Right ventricle myocardium superior (tissue), 1 donor: ENCODE measurements at regions not wholly inside any gene's neighbourhood (a gene's known extent, or its start where the extent isn't known, plus 50 kb on each side); places are given as distances from the start of the nearest gene placed in this dataset.

Experiments used
- ATAC-seq: fragments of 200-7000 bp; cut with Tn5 transposase; one replicate; pipeline ENCODE4 v1.9.1; 2020; ENCODE audit warnings: mild to moderate bottlenecking; ENCODE audit not compliant: poor library complexity
- DNase-seq: peaks from one replicate; pipeline ENCODE4 v3.0.0-alpha.2; 2020
- intact Hi-C: fragments of 100-400 bp; cut with DNase I; formaldehyde crosslinking; loops from one replicate; pipeline ENCODE4 v1.11.2; 2022
- donor health status: DM: no; HTN: yes; CAD: no; lungs with severe emphysema.

DNA sequence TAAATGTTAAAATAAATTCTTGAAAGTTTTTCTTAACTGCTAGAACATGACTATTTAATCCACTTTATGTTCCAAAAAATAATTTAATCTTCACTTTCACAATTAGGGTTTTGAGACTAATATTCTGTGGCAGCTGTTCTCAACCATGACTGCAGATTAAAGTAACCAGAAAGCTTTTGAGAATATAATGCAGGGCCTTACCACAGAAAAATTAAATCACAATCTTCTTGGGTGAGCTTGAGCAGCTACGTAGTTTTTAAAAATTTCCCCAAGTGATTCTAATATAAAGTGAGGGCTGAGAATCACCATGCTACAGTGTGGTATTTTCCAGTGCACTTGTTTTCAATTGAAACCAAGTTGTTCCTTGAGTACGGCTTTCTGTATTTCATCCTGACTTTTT, 196.6 kb upstream of the PTCHD4 start:
- ATAC-seq (no peak), DNase-seq (no peak)
- intact Hi-C loops = no loop called here

DNA sequence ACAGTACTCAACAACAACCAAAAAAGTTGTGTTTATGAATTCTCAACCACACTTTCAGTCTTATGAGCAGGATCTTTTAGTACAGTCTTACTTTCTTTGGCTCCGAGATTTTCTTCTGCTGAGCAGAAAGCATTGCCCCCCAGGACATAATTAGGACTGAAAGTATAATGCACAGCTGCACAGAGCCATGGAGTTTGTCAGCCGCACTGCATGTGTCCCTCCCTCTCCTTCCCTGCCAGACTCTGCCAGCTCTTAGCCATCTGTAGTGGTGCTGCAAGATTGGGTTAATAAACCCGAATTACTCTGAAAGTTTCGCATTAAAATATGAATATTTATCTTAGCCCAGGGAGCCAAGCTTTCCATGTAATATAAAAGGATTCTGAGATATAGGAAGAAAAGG, 179.6 kb upstream of the PTCHD4 start:
- ATAC-seq = no peak
- intact Hi-C loops = no loop called here
- DNase-seq = no peak

DNA sequence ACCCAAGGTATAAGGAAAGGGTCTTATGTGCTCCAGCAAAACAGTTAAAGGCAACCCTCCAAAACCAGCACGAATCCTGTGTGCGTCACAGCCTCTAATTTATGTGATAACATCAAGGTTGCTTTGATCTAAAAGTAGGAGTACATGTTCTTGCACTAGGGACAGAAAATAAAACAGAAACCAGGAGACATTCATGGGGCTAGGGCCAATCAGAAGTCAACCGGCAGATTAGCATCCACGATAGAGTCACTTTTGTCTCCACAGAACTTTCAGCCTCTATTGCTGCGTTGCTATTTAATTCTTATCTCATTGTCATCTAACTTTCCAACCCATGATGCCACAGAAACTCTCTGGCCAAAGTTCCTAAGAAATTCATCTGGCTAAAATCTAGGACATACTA, 178.8 kb upstream of the PTCHD4 start:
- intact Hi-C loops = no loop called here
- no peak for ATAC-seq
- no peak for DNase-seq

DNA sequence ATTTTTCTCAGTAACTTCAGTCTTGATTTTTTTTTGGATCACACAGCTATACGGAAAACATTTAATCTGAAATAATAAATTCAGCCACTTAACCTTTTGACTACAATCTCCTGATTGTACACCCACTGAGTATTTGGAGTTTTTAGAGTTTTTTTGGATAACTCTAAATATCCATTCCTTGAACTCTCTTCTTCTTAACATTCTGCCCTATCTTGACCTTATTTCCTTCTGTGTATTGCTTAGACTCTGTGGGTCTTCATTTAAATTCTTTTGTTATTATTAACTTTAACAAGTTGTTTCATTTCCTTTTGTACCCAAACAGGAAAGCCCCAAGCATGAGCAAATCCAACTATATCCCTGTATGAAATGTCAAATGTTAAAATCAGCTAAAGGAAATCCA, 170.2 kb upstream of the PTCHD4 start:
- intact Hi-C loops = no loop called here
- no peak for DNase-seq
- no peak for ATAC-seq

DNA sequence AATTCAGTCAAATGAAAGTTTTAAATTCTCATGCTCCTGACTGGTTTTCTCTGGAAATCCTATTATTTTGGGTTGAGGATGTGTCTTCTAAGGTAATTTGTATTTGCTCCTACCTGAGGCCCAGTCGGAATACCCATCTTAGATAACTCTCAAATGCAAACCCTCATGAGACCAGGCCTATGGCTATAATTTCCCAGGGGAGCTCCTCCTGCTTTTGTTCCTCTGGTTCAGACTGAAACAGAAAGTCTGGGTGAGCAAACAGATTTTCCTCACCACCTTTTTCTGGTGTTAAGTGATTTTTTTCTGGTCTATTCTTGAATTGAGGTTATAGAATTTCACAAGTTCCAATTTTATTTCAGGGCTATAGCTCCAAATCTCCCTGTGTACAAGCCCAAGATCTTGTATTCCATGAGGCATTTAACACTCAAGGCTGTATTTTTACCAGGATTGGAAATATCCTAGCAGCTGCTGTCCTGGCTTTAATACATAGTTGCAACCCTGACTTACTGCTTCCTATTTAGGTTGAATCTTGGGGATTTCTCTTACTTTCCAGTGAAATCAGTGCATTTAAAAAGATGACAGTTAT, 169.1 kb upstream of the PTCHD4 start:
- ATAC-seq (no peak), DNase-seq (no peak)
- intact Hi-C loops = no loop called here

DNA sequence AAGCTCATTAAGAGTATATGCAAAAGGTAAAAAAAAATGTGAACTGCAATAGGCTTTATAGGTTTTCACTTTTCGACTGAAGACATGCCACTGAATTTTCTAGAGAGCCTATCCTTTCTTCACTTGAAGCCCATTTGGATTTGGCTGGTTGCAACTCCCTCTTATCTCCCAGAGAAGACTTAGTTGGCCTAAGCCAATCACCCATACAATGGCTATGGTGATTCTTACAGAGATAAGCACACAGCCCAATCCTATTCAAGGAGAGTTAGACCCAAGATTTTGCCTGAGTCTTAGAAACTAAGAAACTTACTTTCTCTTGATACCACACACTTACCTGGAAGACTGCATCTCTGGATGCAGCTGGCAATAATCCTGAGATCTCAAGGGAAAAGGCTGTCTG, 167.3 kb upstream of the PTCHD4 start:
- ATAC-seq (no peak), DNase-seq (no peak)
- intact Hi-C loops = no loop called here

DNA sequence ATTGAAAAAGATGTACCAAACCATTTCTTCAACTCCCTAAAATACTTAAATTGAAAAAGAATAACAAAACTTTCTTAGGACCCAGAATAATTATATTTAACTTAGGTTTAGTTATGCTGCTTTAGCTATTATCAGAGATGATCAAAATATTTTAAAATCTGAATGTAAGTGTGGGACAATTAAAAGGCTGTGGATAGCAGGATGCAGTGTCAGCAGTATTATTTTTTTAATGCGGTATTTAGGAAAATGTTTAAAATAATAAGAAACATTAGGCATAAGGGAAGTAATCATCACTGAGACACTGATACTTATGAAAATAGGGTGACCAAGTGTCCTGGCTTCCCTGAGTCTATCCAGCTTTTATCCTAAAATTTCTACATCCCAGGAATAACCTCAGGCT, 161.5 kb upstream of the PTCHD4 start:
- intact Hi-C loops = no loop called here
- ATAC-seq (no peak), DNase-seq (no peak)

DNA sequence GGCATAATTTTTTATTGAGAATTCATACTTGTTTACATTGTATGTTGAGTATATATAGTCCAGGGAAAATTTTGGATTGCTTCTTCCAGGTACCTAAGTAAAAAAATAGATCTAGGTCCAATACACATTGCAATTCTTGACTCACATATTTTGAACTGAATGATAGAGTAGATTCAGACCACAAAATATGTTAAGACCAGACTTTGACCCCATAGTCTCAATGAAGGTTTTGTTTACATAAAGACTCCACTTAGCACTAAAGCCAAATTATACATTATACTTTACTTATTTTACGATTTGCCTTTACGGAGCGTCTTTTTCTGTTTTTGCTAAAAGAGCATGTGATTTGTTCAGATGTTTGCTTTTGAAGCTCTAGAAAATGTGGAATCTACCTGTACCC, 144.1 kb upstream of the PTCHD4 start:
- DNase-seq = no peak
- intact Hi-C loops = no loop called here
- ATAC-seq = no peak

DNA sequence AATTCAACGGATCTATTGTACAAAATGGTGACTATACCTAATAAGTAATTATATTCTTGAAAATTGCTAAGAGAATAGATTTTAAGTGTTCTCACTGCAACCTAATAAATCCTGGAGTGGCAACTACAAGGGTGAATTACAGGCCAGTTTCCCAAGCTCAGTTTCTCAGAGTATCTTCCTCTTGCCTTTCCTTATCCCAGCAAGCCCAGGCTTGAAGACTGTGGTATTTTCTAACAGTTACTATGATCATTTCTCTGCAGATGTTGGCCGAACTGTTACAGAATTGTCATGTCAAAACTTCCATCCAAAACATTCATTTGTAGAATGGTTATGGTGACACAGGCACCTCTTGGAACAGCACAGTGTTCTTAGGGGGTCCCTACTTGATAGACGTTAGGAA, 138.1 kb upstream of the PTCHD4 start:
- no peak for ATAC-seq
- intact Hi-C loops = no loop called here

DNA sequence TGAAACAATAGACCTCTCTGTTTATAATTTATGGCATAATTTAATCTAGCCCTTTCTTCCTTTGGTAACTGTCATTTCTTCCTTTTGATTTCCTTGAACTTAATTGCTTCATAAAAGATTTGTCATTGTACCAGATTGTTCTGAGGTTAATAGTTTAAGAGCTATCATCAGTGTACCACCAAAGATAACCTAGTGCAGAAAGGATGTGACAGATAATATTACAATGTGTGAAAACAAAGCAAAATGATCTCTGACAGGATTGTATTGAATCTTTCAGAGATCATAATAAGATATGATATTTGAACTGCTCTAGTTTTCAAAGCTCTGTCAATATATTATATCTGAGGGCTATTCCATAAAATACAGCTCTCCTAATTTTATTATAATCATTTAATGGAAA, 132.1 kb upstream of the PTCHD4 start:
- no peak for DNase-seq
- ATAC-seq = no peak
- intact Hi-C loops = no loop called here

More for the DNA sequence above, 138.1 kb upstream of the PTCHD4 start:
- no peak for DNase-seq

DNA sequence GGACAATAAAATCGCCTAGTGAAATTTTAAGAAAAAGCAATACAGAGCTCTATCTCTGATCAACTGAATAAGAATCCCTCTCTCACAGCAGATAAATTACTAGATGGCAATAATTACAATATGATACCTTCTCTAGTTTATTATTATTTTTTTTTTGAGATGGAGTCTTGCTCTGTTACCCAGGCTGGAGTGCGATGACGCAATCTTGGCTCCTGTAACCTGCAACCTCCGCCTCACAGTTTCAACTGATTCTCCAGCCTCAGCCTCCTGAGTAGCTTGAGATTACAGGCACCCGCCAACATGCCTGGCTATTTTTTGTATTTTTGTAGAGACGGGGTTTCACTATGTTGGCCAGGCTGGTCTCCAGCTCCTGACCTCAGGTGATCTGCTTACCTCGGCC, 129.3 kb upstream of the PTCHD4 start:
- intact Hi-C loops = no loop called here
- ATAC-seq (no peak), DNase-seq (no peak)

DNA sequence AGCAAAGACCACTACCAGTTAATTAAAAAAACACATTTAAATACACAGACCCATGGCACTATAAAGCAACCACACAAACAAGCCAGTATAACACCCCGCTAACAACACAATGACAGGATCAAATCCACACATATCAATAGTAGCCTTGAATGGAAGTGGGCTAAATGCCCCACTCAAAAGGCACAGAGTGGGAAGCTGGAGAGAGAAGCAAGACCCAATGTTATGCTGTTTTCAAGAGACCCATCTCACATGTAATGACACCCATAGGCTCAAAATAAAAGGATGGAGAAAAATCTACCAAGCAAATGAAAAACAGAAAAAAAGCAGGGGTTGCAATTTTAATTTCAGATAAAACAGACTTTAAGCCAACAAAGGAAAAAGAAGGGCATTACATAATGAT, 125.4 kb upstream of the PTCHD4 start:
- intact Hi-C loops = no loop called here
- ATAC-seq = no peak
- DNase-seq = no peak

DNA sequence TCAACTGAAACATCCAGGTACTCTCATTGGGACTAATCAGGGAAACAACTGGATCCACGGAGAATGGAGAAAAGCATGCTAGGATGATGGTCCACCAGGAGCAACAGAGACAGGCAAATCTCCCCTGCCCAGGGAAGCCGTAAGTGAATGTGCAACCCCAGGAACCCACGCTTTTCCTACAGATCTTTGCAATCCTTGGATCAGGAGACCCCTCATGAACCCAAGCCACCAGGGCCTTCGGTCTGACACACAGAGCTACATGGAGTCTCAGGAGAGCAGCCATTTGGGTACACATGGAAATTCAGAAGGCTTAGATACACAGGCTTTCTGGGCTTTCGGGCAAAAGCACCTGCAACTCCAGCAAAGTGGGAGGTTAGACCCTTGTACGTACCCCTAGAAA, 122.1 kb upstream of the PTCHD4 start:
- intact Hi-C loops = no loop called here
- ATAC-seq (no peak), DNase-seq (peak; percentile 13)

DNA sequence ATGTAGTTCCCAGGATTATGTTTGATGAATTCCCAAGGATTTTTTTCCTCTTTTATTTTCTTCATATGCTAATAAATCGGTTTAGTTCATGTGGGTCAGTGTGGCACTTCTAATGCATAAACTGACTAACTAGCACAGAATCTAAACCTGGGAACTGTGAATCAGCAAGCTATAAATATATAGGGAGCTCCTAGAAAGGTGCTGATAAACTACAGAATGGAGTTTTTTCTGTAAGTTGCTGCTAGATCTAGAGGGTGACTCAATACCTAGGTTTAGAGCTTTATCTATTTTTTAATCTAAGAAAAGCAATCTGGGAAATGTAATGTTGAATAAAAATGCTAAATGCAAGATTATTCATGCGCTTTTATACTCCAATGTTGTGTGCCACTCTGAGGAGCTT, 118.8 kb upstream of the PTCHD4 start:
- intact Hi-C loops = no loop called here
- DNase-seq (no peak), ATAC-seq (no peak)

DNA sequence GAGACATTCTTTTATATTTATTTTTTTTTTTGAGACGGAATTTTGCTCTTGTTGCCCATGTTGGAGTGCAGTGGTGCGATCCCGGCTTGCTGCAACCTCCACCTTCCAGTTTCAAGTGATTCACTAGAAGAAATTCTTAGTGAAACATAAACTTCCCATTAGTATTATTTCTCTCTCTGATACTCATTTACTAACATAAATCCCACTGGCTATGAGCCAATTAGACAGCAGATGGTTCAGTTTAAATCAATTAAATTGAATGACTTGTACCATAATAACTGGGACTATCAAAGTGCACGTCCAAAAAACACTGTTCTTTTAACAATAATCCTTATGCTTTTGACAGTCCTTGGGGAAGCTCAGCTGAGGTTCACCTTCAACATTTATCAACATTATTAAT, 111.2 kb upstream of the PTCHD4 start:
- DNase-seq (no peak), ATAC-seq (no peak)
- intact Hi-C loops = no loop called here

DNA sequence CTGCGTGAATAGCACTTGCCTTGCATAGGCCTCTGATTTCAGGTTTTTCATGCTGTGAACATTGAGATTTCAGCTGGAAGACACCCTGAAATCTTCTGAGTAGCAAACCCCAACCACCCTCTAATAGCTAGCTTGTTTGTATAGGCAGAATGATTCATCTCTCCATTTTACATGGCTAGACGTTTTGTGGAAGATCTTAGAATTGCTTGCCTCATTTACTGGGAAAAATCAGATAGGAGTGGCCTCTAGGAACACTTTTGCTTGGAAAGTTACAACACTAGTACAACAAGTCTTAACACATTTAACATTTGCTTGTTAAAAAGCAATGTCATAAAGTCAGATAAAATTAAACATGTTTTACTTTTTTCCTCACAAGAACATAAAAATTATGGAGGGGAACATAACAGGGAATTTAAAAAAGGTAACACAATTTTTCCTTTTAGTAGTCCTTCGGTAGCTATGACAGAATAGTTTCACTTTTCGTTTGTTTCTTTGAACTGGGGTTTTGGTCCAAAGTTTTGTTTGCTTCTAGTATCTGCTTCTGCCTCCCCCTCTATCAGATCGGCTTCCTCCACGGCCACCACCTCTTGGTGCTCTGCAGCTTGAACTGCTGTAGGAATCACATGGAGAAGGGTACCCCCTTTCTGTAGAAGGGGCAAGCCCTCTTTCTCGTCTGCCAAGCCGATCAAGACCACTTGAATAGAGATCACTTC, 102.2 kb upstream of the PTCHD4 start:
- DNase-seq (no peak), ATAC-seq (no peak)
- intact Hi-C loops = no loop called here

DNA sequence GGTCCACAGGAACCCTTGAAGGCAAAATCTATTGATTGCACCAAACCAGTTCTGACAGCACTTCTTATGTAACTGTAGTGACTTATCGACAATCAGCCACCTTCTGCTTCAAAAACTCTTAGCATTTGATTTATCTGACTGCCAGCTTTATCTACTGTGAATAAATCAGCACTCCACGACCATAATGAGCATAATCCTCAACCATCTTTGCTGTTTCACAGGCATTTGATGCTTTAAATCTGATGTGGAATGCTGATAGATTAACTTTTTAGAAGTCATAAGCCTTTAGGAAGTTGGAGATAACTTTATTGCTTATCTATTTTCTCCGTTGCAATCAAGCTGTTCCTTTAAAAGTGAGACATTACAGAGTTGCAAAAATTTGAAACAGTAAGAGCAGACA, 101.5 kb upstream of the PTCHD4 start:
- DNase-seq (no peak), ATAC-seq (no peak)
- intact Hi-C loops = no loop called here

DNA sequence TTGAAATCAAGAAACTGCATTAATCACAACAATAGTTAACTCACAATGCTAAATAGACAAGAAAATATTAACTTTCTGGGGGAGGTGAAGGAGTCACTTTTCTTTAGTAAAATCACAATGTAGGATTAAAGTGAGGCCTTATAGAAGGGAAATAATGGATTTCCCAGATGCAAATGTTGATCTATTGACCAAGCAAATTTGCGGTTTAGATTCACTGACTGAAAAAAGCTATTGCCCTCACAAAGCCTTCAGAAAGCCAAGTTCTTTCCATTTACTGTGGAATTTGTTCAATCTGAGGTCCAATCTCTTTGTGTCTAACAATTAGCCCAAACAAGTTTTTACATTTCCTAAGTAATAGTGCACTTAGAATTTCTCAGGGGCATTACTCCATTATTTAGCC, 95.1 kb upstream of the PTCHD4 start:
- ATAC-seq = no peak
- intact Hi-C loops = no loop called here
- no peak for DNase-seq

DNA sequence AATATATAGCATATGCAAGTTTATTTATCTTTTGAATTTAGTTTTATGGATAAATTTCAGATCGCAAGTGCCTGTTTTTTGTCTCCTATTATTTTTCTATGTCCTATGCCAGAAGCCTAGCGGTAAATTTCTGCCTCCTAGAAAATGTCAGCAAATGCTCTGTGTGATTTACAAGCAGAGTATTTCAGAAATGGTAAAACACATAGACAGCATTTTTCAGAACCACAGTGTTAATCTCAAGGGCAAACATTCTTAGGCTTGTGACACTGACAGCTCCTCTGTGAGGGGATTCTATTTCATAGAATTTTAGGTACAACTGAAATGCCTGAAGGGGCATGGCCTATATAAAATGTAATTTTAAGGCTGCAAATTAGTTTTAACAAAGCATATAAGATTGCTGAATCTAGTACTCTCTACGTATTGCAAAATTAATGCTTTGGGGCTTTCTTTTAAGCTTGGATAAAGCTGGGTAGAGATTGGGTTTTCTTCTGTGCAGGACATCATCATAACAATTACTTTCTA, 89.9 kb upstream of the PTCHD4 start:
- DNase-seq (no peak), ATAC-seq (no peak)
- intact Hi-C loops = no loop called here

DNA sequence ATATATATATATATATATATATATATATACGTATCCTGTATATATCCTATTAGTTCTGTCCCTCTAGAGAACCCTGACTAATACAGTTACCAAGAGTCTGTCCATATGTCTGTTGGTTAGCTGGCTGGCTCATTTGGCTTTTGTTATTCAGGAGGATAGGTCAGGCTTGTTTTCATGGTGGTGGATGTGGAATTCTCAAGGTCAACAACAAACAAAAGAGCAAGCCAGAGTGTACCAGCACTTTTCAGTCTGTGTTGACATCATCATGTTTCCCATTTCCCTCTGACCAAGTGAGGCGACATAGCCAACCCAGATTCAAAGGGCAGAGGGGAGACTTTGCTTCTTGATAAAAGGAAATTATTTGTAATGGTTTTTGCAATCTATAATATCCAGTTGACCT, 88.5 kb upstream of the PTCHD4 start:
- intact Hi-C loops = no loop called here
- no peak for DNase-seq
- ATAC-seq = no peak

DNA sequence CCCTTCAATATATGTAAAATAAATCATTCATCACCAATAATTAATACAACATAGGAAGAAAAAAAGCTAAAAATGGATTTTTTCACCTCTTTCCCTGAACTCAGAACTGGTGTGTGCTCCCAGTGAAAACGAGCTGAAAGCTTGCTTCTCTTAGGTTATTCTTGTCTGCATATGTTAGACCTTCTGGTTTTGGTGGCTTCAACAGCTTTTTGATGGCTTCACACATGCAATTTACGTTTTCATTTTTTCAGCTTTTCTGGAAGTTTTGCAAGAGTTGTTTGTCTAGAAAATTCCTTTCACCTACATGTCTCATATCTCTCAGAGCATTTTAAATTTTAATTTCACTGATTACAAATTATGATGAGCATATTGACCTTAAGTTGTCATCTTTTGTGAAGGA, 86.9 kb upstream of the PTCHD4 start:
- DNase-seq = no peak
- no peak for ATAC-seq
- intact Hi-C loops = no loop called here
